ELF-1 (cell line): ENCODE measurements at regions not wholly inside any gene's neighbourhood (a gene's known extent, or its start where the extent isn't known, plus 50 kb on each side); places are given as distances from the start of the nearest gene placed in this dataset.

ENCODE experiments used
- DNase-seq: peaks from one replicate; pipeline ENCODE4 v3.0.0-alpha.2; 2016; ENCODE audit warnings: low read depth, low spot score

- DNase-seq: no peak
These were observed 451.3 kb downstream of the FOXG1 start for GRCh38 chr14:29217813-29218450.

- no peak for DNase-seq
These were observed 453.5 kb downstream of the FOXG1 start for GRCh38 chr14:29220072-29220471.

- no peak for DNase-seq
These were observed 454.0 kb downstream of the FOXG1 start for GRCh38 chr14:29220566-29220965.

GRCh38 chr14:29222006-29222405 lies 455.4 kb downstream of the FOXG1 start:
- DNase-seq: no peak

- no peak for DNase-seq
These were observed 456.2 kb downstream of the FOXG1 start for GRCh38 chr14:29222671-29223268.

- no peak for DNase-seq
These were observed 457.4 kb downstream of the FOXG1 start for GRCh38 chr14:29223947-29224346.

- no peak for DNase-seq
These were observed 461.0 kb downstream of the FOXG1 start for GRCh38 chr14:29227631-29228030.

GRCh38 chr14:29232153-29232552 lies 465.6 kb downstream of the FOXG1 start:
- DNase-seq: no peak

GRCh38 chr14:29232711-29233110 lies 466.1 kb downstream of the FOXG1 start:
- DNase-seq: no peak

- no peak for DNase-seq
These were observed 466.6 kb downstream of the FOXG1 start for GRCh38 chr14:29233188-29233587.

GRCh38 chr14:29235991-29236390 lies 469.4 kb downstream of the FOXG1 start:
- no peak for DNase-seq

GRCh38 chr14:29236401-29236800 lies 469.8 kb downstream of the FOXG1 start:
- no peak for DNase-seq

- DNase-seq: no peak
These were observed 470.3 kb downstream of the FOXG1 start for GRCh38 chr14:29236848-29237247.

GRCh38 chr14:29240066-29240465 lies 473.5 kb downstream of the FOXG1 start:
- DNase-seq: no peak

- DNase-seq: no peak
These were observed 476.5 kb downstream of the FOXG1 start for GRCh38 chr14:29242755-29243754.

GRCh38 chr14:29255692-29256091 lies 489.1 kb downstream of the FOXG1 start:
- no peak for DNase-seq

GRCh38 chr14:29262979-29263378 lies 496.4 kb downstream of the FOXG1 start:
- no peak for DNase-seq

GRCh38 chr14:29264865-29265264 lies 498.3 kb downstream of the FOXG1 start:
- no peak for DNase-seq

GRCh38 chr14:29265852-29266251 lies 499.3 kb downstream of the FOXG1 start:
- no peak for DNase-seq

- no peak for DNase-seq
These were observed 505.1 kb downstream of the FOXG1 start for GRCh38 chr14:29271669-29272068.

- no peak for DNase-seq
These were observed 506.9 kb downstream of the FOXG1 start for GRCh38 chr14:29273513-29273912.

GRCh38 chr14:29274890-29275596 lies 508.5 kb downstream of the FOXG1 start:
- DNase-seq: no peak
